BJ (cell line): ENCODE measurements at regions not wholly inside any gene's neighbourhood (a gene's known extent, or its start where the extent isn't known, plus 50 kb on each side); places are given as distances from the start of the nearest gene placed in this dataset.
"Not testable (repeated sequence)": the region's sequence is repeated elsewhere in the genome, so short reads cannot be mapped to it uniquely, and the experiment has no call there.

ENCODE experiments used
- CTCF ChIA-PET: fragments of 350-600 bp; formaldehyde crosslinking; extraction: SDS; loops from one replicate; lab custom pipeline; 2021; ENCODE audit warnings: antibody characterized with exemption, inconsistent platforms; lab: Yijun Ruan, JAX
- POLR2A ChIA-PET: fragments of 300-600 bp; sonication (Branson Sonifier 250); formaldehyde crosslinking; extraction: SDS; loops from one replicate; lab custom pipeline; 2021; ENCODE audit warnings: antibody characterized with exemption; lab: Charles Lee
- DNase-seq: peaks from one replicate; pipeline ENCODE4 v3.0.0-alpha.2; 2011; ENCODE audit warnings: low read depth
- H3K27me3 ChIP-seq: 2 replicates; pipeline ENCODE4 v1.6.0; 2011; ENCODE audit warnings: low read length; ENCODE audit not compliant: control insufficient read depth, insufficient read depth
- H3K36me3 ChIP-seq: 2 replicates; pipeline ENCODE4 v1.5.1; 2011; ENCODE audit warnings: low read length; ENCODE audit not compliant: control insufficient read depth, insufficient read depth
- H3K4me3 ChIP-seq: 2 replicates; pipeline ENCODE4 v1.5.1; 2011; ENCODE audit warnings: low read depth, mild to moderate bottlenecking, control low read depth, low read length
- CTCF ChIP-seq: IDR thresholded peaks from 2 replicates; pipeline ENCODE4 v1.5.1; 2011; ENCODE audit warnings: low read depth, mild to moderate bottlenecking, control low read depth, inconsistent platforms, low read length, moderate library complexity; ENCODE audit not compliant: insufficient read depth

DNA sequence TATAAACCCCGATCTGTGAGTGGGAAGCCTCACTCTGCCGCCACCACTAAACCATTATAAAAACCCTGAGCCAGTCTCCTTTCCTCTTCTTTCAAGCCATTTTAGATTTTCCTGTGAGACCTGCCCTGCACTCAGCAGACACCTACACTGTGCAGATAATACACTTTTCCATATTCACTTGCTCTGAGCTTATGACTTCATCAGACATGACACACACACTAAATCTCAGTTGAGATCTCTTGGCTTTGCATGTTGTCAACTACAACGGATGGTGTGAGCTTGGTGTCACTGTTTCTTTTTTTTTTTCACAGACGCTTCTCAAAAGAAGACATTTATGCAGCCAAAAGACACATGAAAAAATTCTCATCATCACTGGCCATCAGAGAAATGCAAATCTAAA, 814.3 kb downstream of the TMEM121 start:
- H3K4me3 ChIP-seq, DNase-seq, POLR2A ChIA-PET, CTCF ChIA-PET, H3K36me3 ChIP-seq, H3K27me3 ChIP-seq: not testable (repeated sequence)

DNA sequence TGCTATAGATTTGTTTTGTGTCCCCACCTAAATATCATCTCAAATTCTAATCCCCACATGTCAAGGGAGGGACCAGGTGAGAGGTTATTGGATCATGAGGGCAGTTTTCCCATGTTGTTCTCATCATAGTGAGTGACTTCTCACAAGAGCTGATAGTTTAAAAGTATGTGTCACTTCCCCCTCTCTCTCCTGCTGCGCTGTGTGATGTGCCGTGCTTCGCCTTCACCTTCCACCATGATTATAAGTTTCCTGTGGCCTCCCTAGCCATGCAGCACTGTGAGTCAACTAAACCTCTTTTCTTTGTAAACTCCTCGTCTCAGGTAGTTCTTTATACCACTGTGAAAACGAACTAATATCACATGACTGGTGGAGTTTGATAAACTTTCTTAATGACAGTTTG, 814.8 kb downstream of the TMEM121 start:
- POLR2A ChIA-PET, H3K4me3 ChIP-seq, DNase-seq, CTCF ChIA-PET, H3K27me3 ChIP-seq, H3K36me3 ChIP-seq: not testable (repeated sequence)

- H3K36me3 ChIP-seq: no peaks in the 10 kb centered on the region
- ChIA-PET POLR2A (no interaction called here), CTCF (no interaction called here)
- H3K4me3 ChIP-seq: no peak overlapping the region
- TF ChIP-seq CTCF: no peak
- no peaks in the 10 kb centered on the region for H3K27me3 ChIP-seq
- no peak for DNase-seq
Measured at GRCh38 chr14:106343626-106344025, 817.2 kb downstream of the TMEM121 start.

GRCh38 chr14:106344065-106344614, 817.8 kb downstream of the TMEM121 start:
- H3K4me3 ChIP-seq, POLR2A ChIA-PET, H3K36me3 ChIP-seq, DNase-seq, CTCF ChIA-PET, H3K27me3 ChIP-seq: not testable (repeated sequence)

DNA sequence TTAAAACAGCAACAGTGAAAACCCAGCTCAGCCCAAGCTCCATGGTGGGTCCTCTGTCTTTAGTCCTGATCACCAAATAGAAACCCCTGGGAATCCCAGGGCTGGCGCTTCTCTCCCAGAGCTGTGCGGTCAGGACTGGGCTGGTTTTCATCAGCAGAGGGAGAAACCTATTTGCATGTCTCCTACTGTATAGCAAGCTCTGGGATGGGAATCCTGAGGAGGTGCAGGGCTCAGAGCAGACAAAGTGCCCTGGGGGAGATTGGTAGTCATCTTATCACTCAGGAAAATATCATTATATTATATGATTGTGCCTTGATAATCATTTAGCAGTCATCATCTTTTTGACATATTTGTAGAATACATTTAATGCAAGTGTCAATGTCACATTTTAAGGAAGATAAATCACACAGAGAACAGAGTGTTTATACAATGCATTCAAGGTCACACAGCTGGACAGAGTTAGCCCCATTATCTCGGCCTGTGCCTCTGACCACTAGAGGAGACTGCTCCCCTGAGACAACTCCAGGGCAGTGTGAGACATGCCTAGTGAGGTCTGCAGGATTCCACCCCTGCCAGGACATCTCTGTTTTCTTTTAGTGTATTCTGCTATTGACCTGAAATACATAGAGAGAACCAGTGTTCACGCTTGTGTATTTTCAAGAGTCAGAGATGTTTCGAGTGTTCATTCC, 818.6 kb downstream of the TMEM121 start:
- H3K36me3 ChIP-seq, CTCF ChIA-PET, DNase-seq, H3K4me3 ChIP-seq, POLR2A ChIA-PET, H3K27me3 ChIP-seq: not testable (repeated sequence)

- Histone ChIP-seq H3K27me3 (no peaks in the 10 kb centered on the region), H3K4me3 (no peak overlapping the region), H3K36me3 (no peaks in the 10 kb centered on the region)
- CTCF ChIA-PET: no interaction called here
- POLR2A ChIA-PET: no interaction called here
- no peak for DNase-seq
- no peak for TF ChIP-seq CTCF
Measured at GRCh38 chr14:106346084-106346483, 819.7 kb downstream of the TMEM121 start.

- H3K36me3 ChIP-seq: no peaks in the 10 kb centered on the region
- no peaks in the 10 kb centered on the region for H3K27me3 ChIP-seq
- TF ChIP-seq CTCF: no peak
- ChIA-PET CTCF (no interaction called here), POLR2A (no interaction called here)
- DNase-seq: no peak
- no peak overlapping the region for H3K4me3 ChIP-seq
Measured at GRCh38 chr14:106346534-106347290, 820.3 kb downstream of the TMEM121 start.
